Uterus (tissue), 3 donors: ENCODE measurements at regions not wholly inside any gene's neighbourhood (a gene's known extent, or its start where the extent isn't known, plus 50 kb on each side); places are given as distances from the start of the nearest gene placed in this dataset.
"Not testable (repeated sequence)": the region's sequence is repeated elsewhere in the genome, so short reads cannot be mapped to it uniquely, and the experiment has no call there.

ENCODE experiments used
- DNase-seq, 2 donors: peaks; one replicate each; pipeline ENCODE4 v3.0.0-alpha.2; 2019 to 2020
- H3K27ac ChIP-seq, 2 donors: fragments of 200-600 bp; sonication (generic); 1 replicate in 1 of 2; 2 replicates in 1 of 2; pipeline ENCODE4 v1.5.1; 2016 to 2018
- H3K27me3 ChIP-seq, 2 donors: fragments of 200-600 bp; sonication (generic); one replicate each; pipeline ENCODE4 v1.5.1; 2018 to 2019; ENCODE audit warnings: control low read depth in 1 of 2
- H3K36me3 ChIP-seq, 2 donors: fragments of 200-600 bp; sonication (generic); one replicate each; pipeline ENCODE4 v1.5.1; 2019; ENCODE audit warnings: control low read depth in 1 of 2
- H3K4me1 ChIP-seq, 2 donors: fragments of 200-600 bp; sonication (generic); one replicate each; pipeline ENCODE4 v1.5.1; 2018 to 2019; ENCODE audit warnings: control low read depth in 1 of 2
- H3K4me3 ChIP-seq, 2 donors: fragments of 200-600 bp; sonication (generic); 1 replicate in 1 of 2; 2 replicates in 1 of 2; pipeline ENCODE4 v1.5.1; 2018 to 2019; ENCODE audit warnings: mild to moderate bottlenecking in 1 of 2
- H3K9me3 ChIP-seq, 2 donors: fragments of 200-600 bp; sonication (generic); one replicate each; pipeline ENCODE4 v1.5.1; 2019; ENCODE audit warnings: control low read depth in 1 of 2
- CTCF ChIP-seq, 4 experiments: fragments of 200-600 bp in 2 of 4; fragments of 450-650 bp in 2 of 4; sonication (generic) in 2 of 4; IDR thresholded peaks; one replicate each; pipeline ENCODE4 v1.5.1; 2016 to 2019; ENCODE audit warnings: antibody characterized with exemption in 4 of 4, mild to moderate bottlenecking in 2 of 4, moderate library complexity in 1 of 4
- POLR2A ChIP-seq, 2 donors: fragments of 450-650 bp; IDR thresholded peaks; one replicate each; pipeline ENCODE4 v1.6.1; 2016; ENCODE audit warnings: antibody characterized with exemption in 2 of 2, mild to moderate bottlenecking in 1 of 2, moderate library complexity in 1 of 2
- intact Hi-C: fragments of 100-400 bp; cut with DNase I; formaldehyde crosslinking; loops from one replicate; pipeline ENCODE4 v1.15.1; 2023; ENCODE audit warnings: low total_unique reads
- donor health status: DM: yes; HTN: yes; CAD: no.

- no peak overlapping the region for H3K27ac ChIP-seq
- no peaks in the 10 kb centered on the region for H3K36me3 ChIP-seq
- no peaks in the 10 kb centered on the region for H3K27me3 ChIP-seq
- TF ChIP-seq POLR2A (IDR thresholded peaks at IDR 0.05) (no peak), CTCF (IDR thresholded peaks at IDR 0.05) (no peak)
- intact Hi-C loops: no loop called here
- no peak overlapping the region for H3K4me3 ChIP-seq
- no peak for DNase-seq
- H3K4me1 ChIP-seq: no peaks in the 10 kb centered on the region
- H3K9me3 ChIP-seq: no peaks in the 10 kb centered on the region
These were observed 296.2 kb upstream of the SMIM21 start for GRCh38 chr18:75723521-75724340.

GRCh38 chr18:75714766-75715165, 287.3 kb upstream of the SMIM21 start:
- Histone ChIP-seq H3K4me3 (no peak overlapping the region), H3K27ac (no peak overlapping the region), H3K27me3 (no peaks in the 10 kb centered on the region), H3K36me3 (no peaks in the 10 kb centered on the region), H3K9me3 (no peaks in the 10 kb centered on the region), H3K4me1 (no peaks in the 10 kb centered on the region)
- TF ChIP-seq POLR2A (IDR thresholded peaks at IDR 0.05) (no peak), CTCF (IDR thresholded peaks at IDR 0.05) (no peak)
- no peak for DNase-seq
- intact Hi-C loops: no loop called here

- H3K4me3 ChIP-seq, H3K27ac ChIP-seq, H3K9me3 ChIP-seq, intact Hi-C loops, H3K36me3 ChIP-seq, DNase-seq, H3K4me1 ChIP-seq, H3K27me3 ChIP-seq: not testable (repeated sequence)
These were observed 284.8 kb upstream of the SMIM21 start for GRCh38 chr18:75712124-75712867.

- no peak overlapping the region for H3K4me3 ChIP-seq
- intact Hi-C loops: no loop called here
- H3K4me1 ChIP-seq: no peaks in the 10 kb centered on the region
- no peak for TF ChIP-seq POLR2A (IDR thresholded peaks at IDR 0.05)
- no peak for TF ChIP-seq CTCF (IDR thresholded peaks at IDR 0.05)
- H3K9me3 ChIP-seq: no peaks in the 10 kb centered on the region
- no peaks in the 10 kb centered on the region for H3K36me3 ChIP-seq
- DNase-seq: no peak
- H3K27ac ChIP-seq: no peak overlapping the region
- no peaks in the 10 kb centered on the region for H3K27me3 ChIP-seq
These were observed 273.1 kb upstream of the SMIM21 start for GRCh38 chr18:75700561-75700960.

- Histone ChIP-seq H3K36me3 (no peaks in the 10 kb centered on the region), H3K27ac (no peak overlapping the region), H3K4me3 (no peak overlapping the region), H3K9me3 (no peaks in the 10 kb centered on the region), H3K27me3 (no peaks in the 10 kb centered on the region), H3K4me1 (no peaks in the 10 kb centered on the region)
- no peak for DNase-seq
- no peak for TF ChIP-seq POLR2A (IDR thresholded peaks at IDR 0.05)
- no peak for TF ChIP-seq CTCF (IDR thresholded peaks at IDR 0.05)
- intact Hi-C loops: no loop called here
These were observed 271.4 kb upstream of the SMIM21 start for GRCh38 chr18:75698861-75699260.
